ENCODE measurements at regions not wholly inside any gene's neighbourhood (a gene's known extent, or its start where the extent isn't known, plus 50 kb on each side); places are given as distances from the start of the nearest gene placed in this dataset.

GRCh38 chr4:132763465-132763864 is 385.6 kb upstream of the PCDH10 start:
- TF ChIP-seq CTCF (IDR thresholded peaks at IDR 0.05; ENCODE audit: insufficient read depth, low read length) (no peak), GABPA (IDR thresholded peaks at IDR 0.05; ENCODE audit: low read depth) (no peak), POLR2AphosphoS5 (IDR thresholded peaks at IDR 0.05; ENCODE audit: low read depth) (no peak), REST (IDR thresholded peaks at IDR 0.05; ENCODE audit: insufficient replicate concordance, low read depth) (no peak), SPI1 (IDR thresholded peaks at IDR 0.05; ENCODE audit: borderline replicate concordance, low read depth) (no peak)
